ENCODE measurements at regions not wholly inside any gene's neighbourhood (a gene's known extent, or its start where the extent isn't known, plus 50 kb on each side); places are given as distances from the start of the nearest gene placed in this dataset.
"Not testable (repeated sequence)": the region's sequence is repeated elsewhere in the genome, so short reads cannot be mapped to it uniquely, and the experiment has no call there.

DNA sequence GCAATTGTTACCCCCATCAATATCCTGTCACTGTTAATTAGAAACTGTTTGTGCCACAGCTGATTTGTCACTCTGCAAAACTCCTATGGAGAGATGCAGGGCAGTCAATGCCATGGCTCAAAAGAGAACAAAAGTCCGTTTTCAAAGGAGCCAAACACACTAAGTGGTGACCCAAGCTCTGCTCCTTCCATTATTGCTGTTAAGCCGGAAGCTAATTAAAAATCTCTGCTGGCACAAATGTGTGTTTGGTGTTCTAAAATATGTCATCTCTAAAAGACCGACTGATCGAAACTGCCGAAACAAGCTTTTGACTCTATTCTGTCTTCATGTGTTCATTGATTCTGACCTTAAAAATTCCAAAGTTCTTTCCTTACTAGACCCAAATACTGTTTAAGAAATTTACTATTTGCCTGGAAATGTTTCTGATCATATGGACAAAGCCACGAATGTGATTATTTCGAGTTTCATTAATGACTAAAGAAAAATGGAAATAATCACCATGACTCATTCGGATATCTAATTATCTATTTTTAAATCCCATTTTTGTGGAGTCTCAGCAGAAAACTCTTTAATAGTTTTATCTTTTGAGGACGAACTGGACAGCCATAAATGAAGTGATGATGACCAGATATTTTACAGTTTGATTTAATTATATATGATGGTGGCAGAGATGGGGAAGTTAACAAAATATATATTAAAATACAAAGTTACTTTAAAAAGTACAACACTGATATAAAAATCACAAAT lies 287.6 kb downstream of the SOCS6 start:
- Mint-ChIP-seq H3K27ac (ENCODE audit: unreplicated experiment) (no peak overlapping the region), H3K4me1 (ENCODE audit: unreplicated experiment) (no peaks in the 10 kb centered on the region), H3K27me3 (ENCODE audit: unreplicated experiment) (no peaks in the 10 kb centered on the region), H3K36me3 (ENCODE audit: low read depth, unreplicated experiment) (peaks cover 5% of the 10 kb centered on the region), H3K9me3 (ENCODE audit: unreplicated experiment) (peaks cover 29% of the 10 kb centered on the region), H3K4me3 (ENCODE audit: unreplicated experiment) (no peak overlapping the region)
- DNase-seq (ENCODE audit: low spot score), result no peak
- TF ChIP-seq, protein P1, sequence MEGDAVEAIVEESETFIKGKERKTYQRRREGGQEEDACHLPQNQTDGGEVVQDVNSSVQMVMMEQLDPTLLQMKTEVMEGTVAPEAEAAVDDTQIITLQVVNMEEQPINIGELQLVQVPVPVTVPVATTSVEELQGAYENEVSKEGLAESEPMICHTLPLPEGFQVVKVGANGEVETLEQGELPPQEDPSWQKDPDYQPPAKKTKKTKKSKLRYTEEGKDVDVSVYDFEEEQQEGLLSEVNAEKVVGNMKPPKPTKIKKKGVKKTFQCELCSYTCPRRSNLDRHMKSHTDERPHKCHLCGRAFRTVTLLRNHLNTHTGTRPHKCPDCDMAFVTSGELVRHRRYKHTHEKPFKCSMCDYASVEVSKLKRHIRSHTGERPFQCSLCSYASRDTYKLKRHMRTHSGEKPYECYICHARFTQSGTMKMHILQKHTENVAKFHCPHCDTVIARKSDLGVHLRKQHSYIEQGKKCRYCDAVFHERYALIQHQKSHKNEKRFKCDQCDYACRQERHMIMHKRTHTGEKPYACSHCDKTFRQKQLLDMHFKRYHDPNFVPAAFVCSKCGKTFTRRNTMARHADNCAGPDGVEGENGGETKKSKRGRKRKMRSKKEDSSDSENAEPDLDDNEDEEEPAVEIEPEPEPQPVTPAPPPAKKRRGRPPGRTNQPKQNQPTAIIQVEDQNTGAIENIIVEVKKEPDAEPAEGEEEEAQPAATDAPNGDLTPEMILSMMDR (IDR thresholded peaks at IDR 0.05; ENCODE audit: unreplicated experiment), result no peak

DNA sequence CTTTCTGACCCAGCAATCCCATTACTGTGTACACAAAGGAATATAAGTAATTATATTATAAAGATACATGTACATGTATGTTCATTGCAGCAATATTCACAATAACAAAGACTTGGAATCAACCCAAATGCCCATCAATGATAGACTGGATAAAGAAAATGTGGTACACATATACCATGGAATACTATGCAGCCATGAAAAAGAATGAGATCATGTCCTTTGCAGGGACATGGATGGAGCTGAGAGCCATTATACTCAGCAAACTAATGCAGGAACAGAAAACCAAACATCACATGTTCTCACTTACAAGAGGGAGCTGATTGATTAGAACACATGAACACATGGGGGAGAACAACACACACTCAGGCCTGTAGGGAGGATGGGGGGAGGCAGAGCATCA lies 286.1 kb downstream of the SOCS6 start:
- not testable (repeated sequence) for H3K27me3 Mint-ChIP-seq (ENCODE audit: unreplicated experiment); H3K4me1 Mint-ChIP-seq (ENCODE audit: unreplicated experiment); DNase-seq (ENCODE audit: low spot score); H3K4me3 Mint-ChIP-seq (ENCODE audit: unreplicated experiment); H3K27ac Mint-ChIP-seq (ENCODE audit: unreplicated experiment); H3K36me3 Mint-ChIP-seq (ENCODE audit: low read depth, unreplicated experiment)
- H3K9me3 Mint-ChIP-seq (ENCODE audit: unreplicated experiment), result peaks cover 34% of the 10 kb centered on the region

DNA sequence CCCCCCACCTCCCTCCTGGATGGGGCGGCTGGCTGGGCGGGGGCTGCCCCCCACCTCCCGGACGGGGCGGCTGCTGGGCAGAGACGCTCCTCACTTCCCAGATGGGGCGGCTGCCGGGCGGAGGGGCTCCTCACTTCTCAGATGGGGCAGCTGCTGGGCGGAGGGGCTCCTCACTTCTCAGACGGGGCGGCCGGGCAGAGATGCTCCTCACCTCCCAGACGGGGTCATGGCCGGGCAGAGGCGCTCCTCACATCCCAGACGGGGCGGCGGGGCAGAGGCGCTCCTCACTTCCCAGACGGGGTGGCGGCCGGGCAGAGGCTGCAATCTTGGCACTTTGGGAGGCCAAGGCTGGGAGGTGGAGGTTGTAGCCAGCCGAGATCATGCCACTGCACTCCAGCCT lies 280.8 kb downstream of the SOCS6 start:
- H3K27ac Mint-ChIP-seq (ENCODE audit: unreplicated experiment); H3K4me1 Mint-ChIP-seq (ENCODE audit: unreplicated experiment); DNase-seq (ENCODE audit: low spot score); H3K27me3 Mint-ChIP-seq (ENCODE audit: unreplicated experiment); H3K36me3 Mint-ChIP-seq (ENCODE audit: low read depth, unreplicated experiment); H3K4me3 Mint-ChIP-seq (ENCODE audit: unreplicated experiment): not testable (repeated sequence)
- peaks cover 26% of the 10 kb centered on the region for H3K9me3 Mint-ChIP-seq (ENCODE audit: unreplicated experiment)

DNA sequence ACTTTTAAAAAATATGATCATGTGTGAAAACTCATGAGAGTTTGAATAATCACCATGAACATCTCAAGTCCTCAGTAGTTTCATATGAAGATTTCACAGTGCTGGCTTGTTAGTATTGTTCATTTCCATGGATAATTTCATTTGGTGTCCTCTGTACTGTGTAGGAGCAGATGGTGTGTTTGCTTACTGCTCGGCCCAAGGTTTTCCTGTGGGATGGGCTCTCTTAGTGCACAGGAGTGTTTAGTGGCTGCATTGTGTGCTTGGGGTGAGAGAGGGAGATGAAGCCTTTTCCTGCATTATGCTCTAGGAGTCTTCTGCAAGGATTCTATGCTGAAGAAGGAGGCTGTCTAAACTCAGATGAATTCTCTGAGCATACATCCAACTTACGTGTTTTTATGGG lies 270.6 kb downstream of the SOCS6 start:
- H3K27me3 Mint-ChIP-seq (ENCODE audit: unreplicated experiment), result no peaks in the 10 kb centered on the region
- H3K4me3 Mint-ChIP-seq (ENCODE audit: unreplicated experiment), result no peak overlapping the region
- no peak for DNase-seq (ENCODE audit: low spot score)
- peaks cover 12% of the 10 kb centered on the region for H3K9me3 Mint-ChIP-seq (ENCODE audit: unreplicated experiment)
- TF ChIP-seq, protein P1 (IDR thresholded peaks at IDR 0.05; ENCODE audit: unreplicated experiment), result no peak
- H3K36me3 Mint-ChIP-seq (ENCODE audit: low read depth, unreplicated experiment), result no peaks in the 10 kb centered on the region
- no peaks in the 10 kb centered on the region for H3K4me1 Mint-ChIP-seq (ENCODE audit: unreplicated experiment)
- no peak overlapping the region for H3K27ac Mint-ChIP-seq (ENCODE audit: unreplicated experiment)

DNA sequence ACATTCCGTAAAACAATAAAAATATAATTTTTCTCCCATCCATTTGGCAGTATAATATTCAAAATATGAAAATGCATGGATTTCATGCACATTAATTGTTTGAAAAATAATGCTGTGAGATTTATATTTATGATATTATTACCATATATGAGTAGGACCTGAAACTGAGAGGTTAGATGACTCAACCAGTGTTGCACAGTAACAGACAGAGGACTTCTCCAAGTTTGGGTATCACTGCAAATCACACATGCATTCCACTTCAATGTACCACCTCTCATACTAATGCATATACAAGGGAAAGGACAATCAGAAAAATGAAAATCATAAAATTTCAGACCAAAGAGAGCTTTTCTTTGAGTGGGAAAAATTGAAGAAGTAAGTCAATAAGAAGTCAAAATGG lies 269.5 kb downstream of the SOCS6 start:
- Mint-ChIP-seq H3K4me1 (ENCODE audit: unreplicated experiment) (no peaks in the 10 kb centered on the region), H3K27ac (ENCODE audit: unreplicated experiment) (no peak overlapping the region), H3K4me3 (ENCODE audit: unreplicated experiment) (no peak overlapping the region), H3K9me3 (ENCODE audit: unreplicated experiment) (peaks cover 13% of the 10 kb centered on the region), H3K27me3 (ENCODE audit: unreplicated experiment) (no peaks in the 10 kb centered on the region), H3K36me3 (ENCODE audit: low read depth, unreplicated experiment) (no peaks in the 10 kb centered on the region)
- TF ChIP-seq, protein P1 (IDR thresholded peaks at IDR 0.05; ENCODE audit: unreplicated experiment), result no peak
- DNase-seq (ENCODE audit: low spot score), result no peak

DNA sequence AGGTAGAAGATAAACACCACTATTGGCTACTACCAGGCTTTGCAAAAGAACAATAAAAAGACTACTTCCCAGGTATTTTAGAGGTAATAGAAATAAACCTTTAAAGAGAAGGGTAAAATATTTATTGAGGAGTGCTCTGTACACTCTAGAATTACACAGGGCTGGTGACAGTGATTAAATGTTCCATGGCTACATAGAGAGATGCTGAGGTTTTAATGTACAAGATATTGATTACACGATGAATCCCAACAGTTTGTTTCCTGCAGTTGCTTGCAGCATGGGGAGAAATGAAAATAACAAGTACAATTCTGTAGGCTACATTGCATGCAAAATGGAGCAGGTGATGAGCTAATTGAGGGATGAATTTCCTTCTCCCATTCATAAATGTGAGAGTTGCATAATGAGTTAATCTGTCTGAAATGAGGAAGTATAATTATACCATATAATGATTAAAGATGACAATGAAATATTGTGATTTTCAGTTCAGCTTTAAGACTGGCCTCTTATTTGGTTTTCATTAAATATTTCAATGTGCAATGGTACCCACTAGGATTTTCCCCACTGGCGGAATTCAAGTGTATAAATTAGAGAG lies 266.1 kb downstream of the SOCS6 start:
- DNase-seq (ENCODE audit: low spot score), result no peak
- Mint-ChIP-seq H3K36me3 (ENCODE audit: low read depth, unreplicated experiment) (peaks cover 4% of the 10 kb centered on the region), H3K27me3 (ENCODE audit: unreplicated experiment) (no peaks in the 10 kb centered on the region), H3K9me3 (ENCODE audit: unreplicated experiment) (peaks cover 23% of the 10 kb centered on the region), H3K27ac (ENCODE audit: unreplicated experiment) (no peak overlapping the region), H3K4me1 (ENCODE audit: unreplicated experiment) (no peaks in the 10 kb centered on the region), H3K4me3 (ENCODE audit: unreplicated experiment) (no peak overlapping the region)
- TF ChIP-seq, protein P1 (IDR thresholded peaks at IDR 0.05; ENCODE audit: unreplicated experiment), result no peak

All from endothelial cell (in vitro differentiated cells).